ENCODE measurements at regions not wholly inside any gene's neighbourhood (a gene's known extent, or its start where the extent isn't known, plus 50 kb on each side); places are given as distances from the start of the nearest gene placed in this dataset.
"Not testable (repeated sequence)": the region's sequence is repeated elsewhere in the genome, so short reads cannot be mapped to it uniquely, and the experiment has no call there.

- DNase-seq, result no peak
These were observed 126.1 kb upstream of the POC5 start for GRCh38 chr5:75843319-75843718.

DNA sequence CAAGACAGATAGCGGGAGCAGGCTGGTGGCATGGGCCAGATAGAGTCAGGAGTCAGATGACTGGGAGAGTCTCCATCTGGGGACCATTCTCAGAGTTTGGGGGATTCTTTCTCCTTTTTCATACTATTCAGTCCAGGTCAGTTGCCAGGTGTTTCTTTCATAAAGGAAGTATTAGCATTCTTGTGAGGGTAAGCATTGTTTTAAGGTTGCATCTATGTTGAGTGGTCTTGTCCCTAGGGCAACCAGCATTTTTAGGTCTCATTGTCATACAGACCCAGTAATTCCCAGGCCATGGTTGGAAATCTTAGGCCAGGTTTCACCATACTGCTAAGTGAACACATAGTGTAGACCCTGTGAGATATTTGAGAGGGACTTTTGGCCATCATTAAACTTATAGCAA is 122.3 kb upstream of the POC5 start:
- no peak for DNase-seq

GRCh38 chr5:75837258-75837841 is 120.1 kb upstream of the POC5 start:
- no peak for DNase-seq

DNA sequence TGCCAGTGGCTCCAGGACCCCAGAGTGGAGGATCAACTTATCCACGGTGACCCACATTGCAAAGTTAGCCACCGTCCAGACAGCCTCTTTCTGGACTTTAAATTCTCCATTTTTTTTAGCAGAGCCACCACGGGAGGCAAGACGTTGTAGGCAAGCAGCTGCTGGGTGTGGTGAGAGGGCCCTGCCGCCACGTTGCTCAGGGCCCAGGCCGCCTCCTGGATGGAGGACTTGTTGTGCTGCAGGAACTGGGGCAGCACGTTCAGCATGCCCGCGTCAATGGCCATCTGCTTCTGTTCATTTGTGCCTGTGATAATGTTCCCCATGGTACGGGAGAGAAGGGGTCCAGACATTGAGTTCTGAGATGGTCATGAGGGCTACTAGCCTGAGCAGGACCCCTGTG is 114.3 kb upstream of the POC5 start:
- no peak for DNase-seq

- DNase-seq, result no peak
These were observed 110.8 kb upstream of the POC5 start for GRCh38 chr5:75828029-75828428.

DNA sequence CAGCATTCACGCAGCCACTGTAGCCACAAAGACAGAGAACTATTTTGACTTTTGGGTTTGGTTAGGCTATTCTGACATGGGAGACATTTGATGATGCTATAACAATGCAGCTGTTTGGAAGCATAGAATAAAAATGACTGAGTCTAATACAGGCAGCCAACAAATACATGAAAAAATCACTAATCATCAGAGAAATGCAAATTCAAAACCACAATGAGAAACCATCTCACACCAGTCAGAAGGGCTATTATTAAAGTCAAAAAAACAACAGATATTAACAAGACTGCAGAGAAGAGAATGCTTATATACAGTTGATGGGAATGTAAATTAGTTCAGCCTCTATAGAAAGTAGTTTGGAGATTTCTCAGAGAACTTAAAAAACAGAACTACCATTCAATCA is 107.1 kb upstream of the POC5 start:
- DNase-seq, result no peak

DNA sequence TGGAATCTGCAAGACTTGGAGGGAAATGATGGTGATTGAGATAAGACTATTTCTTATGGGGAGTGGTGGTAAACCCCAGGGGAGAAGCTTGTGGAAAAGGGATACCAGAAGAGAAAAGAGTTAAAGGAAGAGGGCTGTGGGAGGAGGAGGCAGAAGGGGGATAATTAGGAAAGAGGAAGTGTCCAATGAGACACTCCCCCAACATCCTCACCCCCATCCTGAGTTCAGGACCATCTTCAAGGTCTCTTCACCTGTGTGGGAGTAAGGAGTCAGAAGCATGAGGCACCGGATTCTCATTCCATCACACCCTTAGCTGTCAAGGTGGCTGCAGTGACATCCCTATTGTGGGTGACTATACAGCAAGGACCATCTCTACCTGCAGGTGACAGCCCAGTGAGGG is 106.6 kb upstream of the POC5 start:
- DNase-seq, result no peak

GRCh38 chr5:75818661-75819060 is 101.4 kb upstream of the POC5 start:
- DNase-seq, result no peak

GRCh38 chr5:75799695-75800094 is 82.5 kb upstream of the POC5 start:
- not testable (repeated sequence) for DNase-seq

DNA sequence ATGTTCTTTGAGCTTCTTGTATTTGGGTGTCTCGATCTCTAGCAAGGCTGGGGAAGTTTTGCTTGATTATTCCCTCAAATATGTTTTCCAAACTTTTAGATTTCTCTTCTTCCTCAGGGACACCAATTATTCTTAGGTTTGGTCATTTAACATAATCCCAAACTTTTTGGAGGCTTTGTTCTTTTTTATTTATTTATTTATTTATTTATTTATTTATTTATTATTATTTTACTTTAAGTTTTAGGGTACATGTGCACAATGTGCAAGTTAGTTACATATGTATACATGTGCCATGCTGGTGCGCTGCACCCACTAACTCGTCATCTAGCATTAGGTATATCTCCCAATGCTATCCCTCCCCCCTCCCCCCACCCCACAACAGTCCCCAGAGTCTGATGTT is 52.1 kb upstream of the POC5 start:
- DNase-seq, result not testable (repeated sequence)
